ENCODE measurements at regions not wholly inside any gene's neighbourhood (a gene's known extent, or its start where the extent isn't known, plus 50 kb on each side); places are given as distances from the start of the nearest gene placed in this dataset.

- 4% methylated on average over 1 of the region's 1 CpG for WGBS (ENCODE audit: insufficient coverage, insufficient replicate concordance, low lambda C conversion rate, missing lambda C conversion rate)
- no TSS peak for BruUV-seq (replicated peaks)
- SMC1A ChIA-PET (ENCODE audit: uncharacterized antibody, unreplicated experiment), result interaction anchor here (2.0 to 2.7 kb wide), 3 partner anchors 9 to 12 kb away, joined by 10 to 13 read pairs (median 12); no protein-coding TSS in a partner anchor
- DNase-seq (ENCODE audit: low read depth, low spot score), result no peak
- POLR2A ChIA-PET, result interaction anchor here (0.5 to 2.6 kb wide), 3 partner anchors 9 to 115 kb away, joined by 3 to 6 read pairs (median 4); no protein-coding TSS in a partner anchor
- Histone ChIP-seq H3K36me3 (ENCODE audit: control insufficient read depth in 2 of 2, insufficient read depth in 2 of 2, low read length in 1 of 2) (no peaks in the 10 kb centered on the region), H3K9ac (ENCODE audit: control insufficient read depth, insufficient read depth, low read length) (no peak overlapping the region), H3K9me3 (replicated peaks; ENCODE audit: control insufficient read depth, insufficient read depth, low read length) (no peaks in the 10 kb centered on the region; the same call in 2 of the 3 replicates), H3K4me2 (ENCODE audit: control insufficient read depth, insufficient read depth) (no peak overlapping the region), H2AFZ (ENCODE audit: control insufficient read depth, low read depth, low read length) (no peak overlapping the region), H3K4me3 (no peak overlapping the region), H4K20me1 (ENCODE audit: control insufficient read depth, insufficient read depth) (no peaks in the 10 kb centered on the region), H3K79me2 (ENCODE audit: control insufficient read depth, insufficient read depth, low read length) (no peaks in the 10 kb centered on the region), H3K27me3 (replicated peaks in 1 of 2; ENCODE audit: control insufficient read depth in 2 of 2, insufficient read depth in 2 of 2, low read length in 1 of 2) (no peaks in the 10 kb centered on the region), H3K27ac (ENCODE audit: control insufficient read depth, insufficient read depth) (no peak overlapping the region), H3K4me1 (ENCODE audit: control insufficient read depth, insufficient read depth, low read length) (no peaks in the 10 kb centered on the region)
- CTCF ChIA-PET, result interaction anchor here (1.9 to 5.2 kb wide), 2 partner anchors 9 to 12 kb away, joined by 4 to 24 read pairs; no protein-coding TSS in a partner anchor
- intact Hi-C loops (cut with micrococcal nuclease; ENCODE audit: unreplicated experiment) (no loop called here), in situ Hi-C loops (cut with MboI) (no loop called here)
- FAIRE-seq, result no peak
- RAD21 ChIA-PET (ENCODE audit: unreplicated experiment), result interaction anchor here (17.3 kb wide), 1 partner anchor 12 kb away, joined by 131 read pairs; no protein-coding TSS in a partner anchor
- TF ChIP-seq BACH1 (IDR thresholded peaks at IDR 0.05; ENCODE audit: borderline replicate concordance), result no peak
- no peak for TF ChIP-seq YY1 (IDR thresholded peaks at IDR 0.05; ENCODE audit: low read depth, low read length)
- no peak for TF ChIP-seq IRF4 (IDR thresholded peaks at IDR 0.05; ENCODE audit: low read depth, low read length)
- no peak for ATAC-seq
These were observed 731.3 kb downstream of the UQCRFS1 start for GRCh38 chr19:28481674-28482073.

DNA sequence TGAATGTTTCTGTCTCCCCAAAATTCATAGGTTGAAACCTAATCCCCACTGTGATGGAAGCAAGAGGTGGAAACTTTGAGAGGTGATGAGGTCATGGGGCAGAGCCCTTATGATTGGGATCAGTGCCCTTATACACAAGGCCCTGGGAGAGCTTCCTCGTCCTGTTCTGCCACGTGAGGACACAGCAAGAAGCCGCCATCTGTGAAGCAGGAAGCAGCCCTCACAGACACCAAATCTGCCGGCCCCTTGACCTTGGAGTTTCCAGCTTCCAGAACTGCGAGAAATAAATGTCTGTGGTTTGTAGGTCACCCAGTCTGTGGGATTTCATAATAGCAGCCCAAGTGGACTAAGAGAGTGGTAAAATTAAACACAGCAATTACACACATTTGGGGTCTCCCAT is 737.4 kb downstream of the UQCRFS1 start:
- ChIA-PET POLR2A (no interaction called here), SMC1A (ENCODE audit: uncharacterized antibody, unreplicated experiment) (interaction anchor here (8.2 kb wide), 1 partner anchor 14 kb away, joined by 76 read pairs; no protein-coding TSS in a partner anchor), RAD21 (ENCODE audit: unreplicated experiment) (no interaction called here), CTCF (no interaction called here)
- Histone ChIP-seq H3K27ac (ENCODE audit: control insufficient read depth, insufficient read depth) (no peak overlapping the region), H3K9me3 (replicated peaks; ENCODE audit: control insufficient read depth, insufficient read depth, low read length) (no peaks in the 10 kb centered on the region; the same call in 2 of the 3 replicates), H3K9ac (ENCODE audit: control insufficient read depth, insufficient read depth, low read length) (no peak overlapping the region), H3K27me3 (replicated peaks in 1 of 2; ENCODE audit: control insufficient read depth in 2 of 2, insufficient read depth in 2 of 2, low read length in 1 of 2) (no peaks in the 10 kb centered on the region), H4K20me1 (ENCODE audit: control insufficient read depth, insufficient read depth) (no peaks in the 10 kb centered on the region), H3K4me2 (ENCODE audit: control insufficient read depth, insufficient read depth) (no peak overlapping the region), H3K36me3 (ENCODE audit: control insufficient read depth in 2 of 2, insufficient read depth in 2 of 2, low read length in 1 of 2) (no peaks in the 10 kb centered on the region), H3K4me1 (ENCODE audit: control insufficient read depth, insufficient read depth, low read length) (no peaks in the 10 kb centered on the region), H3K4me3 (no peak overlapping the region), H3K79me2 (ENCODE audit: control insufficient read depth, insufficient read depth, low read length) (no peaks in the 10 kb centered on the region), H2AFZ (ENCODE audit: control insufficient read depth, low read depth, low read length) (no peak overlapping the region)
- intact Hi-C loops (cut with micrococcal nuclease; ENCODE audit: unreplicated experiment), result no loop called here
- in situ Hi-C loops (cut with MboI), result no loop called here
- no peak for DNase-seq (ENCODE audit: low read depth, low spot score)
- BruUV-seq (replicated peaks), result no TSS peak
- WGBS (ENCODE audit: insufficient coverage, insufficient replicate concordance, low lambda C conversion rate, missing lambda C conversion rate), result 19% methylated on average over 5 of the region's 5 CpGs
- no peak for ATAC-seq
- no peak for FAIRE-seq
- no peak for TF ChIP-seq MAX (IDR thresholded peaks at IDR 0.05; ENCODE audit: low read depth, low read length)
